Smooth muscle cell (in vitro differentiated cells): ENCODE measurements at regions not wholly inside any gene's neighbourhood (a gene's known extent, or its start where the extent isn't known, plus 50 kb on each side); places are given as distances from the start of the nearest gene placed in this dataset.

ENCODE experiments used
- DNase-seq: peaks from one replicate; lab custom pipeline; 2025; ENCODE audit not compliant: unreplicated experiment; lab: John Stamatoyannopoulos, UW
- H2AFZ ChIP-seq: fragments of 200-600 bp; sonication (generic); 2 replicates; pipeline ENCODE4 v1.6.0; 2016; ENCODE audit warnings: antibody characterized with exemption, low read depth, mild to moderate bottlenecking
- H3F3A ChIP-seq: fragments of 200-600 bp; sonication (generic); 2 replicates; pipeline ENCODE4 v1.6.0; 2017; ENCODE audit warnings: antibody characterized with exemption, low read depth
- H3K27ac ChIP-seq: fragments of 200-600 bp; sonication (generic); 2 replicates; pipeline ENCODE4 v1.5.1; 2016; ENCODE audit warnings: low read depth, mild to moderate bottlenecking
- H3K27me3 ChIP-seq: fragments of 200-600 bp; sonication (generic); 2 replicates; pipeline ENCODE4 v1.6.1; 2016; ENCODE audit warnings: low read depth, mild to moderate bottlenecking
- H3K36me3 ChIP-seq: fragments of 200-600 bp; sonication (generic); 2 replicates; pipeline ENCODE4 v1.5.1; 2016; ENCODE audit warnings: low read depth
- H3K4me1 ChIP-seq: fragments of 200-600 bp; sonication (generic); 2 replicates; pipeline ENCODE4 v1.5.1; 2016; ENCODE audit warnings: low read depth
- H3K4me2 ChIP-seq: fragments of 200-600 bp; sonication (generic); 2 replicates; pipeline ENCODE4 v1.6.0; 2016; ENCODE audit warnings: mild to moderate bottlenecking
- H3K4me3 ChIP-seq: fragments of 200-600 bp; sonication (generic); 2 replicates; pipeline ENCODE4 v1.5.1; 2016; ENCODE audit warnings: mild to moderate bottlenecking
- H3K79me2 ChIP-seq: fragments of 200-600 bp; sonication (generic); 2 replicates; pipeline ENCODE4 v1.6.0; 2016; ENCODE audit warnings: low read depth, mild to moderate bottlenecking
- H3K9ac ChIP-seq: fragments of 200-600 bp; sonication (generic); 2 replicates; pipeline ENCODE4 v1.6.0; 2016; ENCODE audit warnings: low read depth
- H3K9me3 ChIP-seq: fragments of 200-600 bp; sonication (generic); replicated peaks from 2 replicates; pipeline ENCODE4 v1.5.1; 2016; ENCODE audit warnings: low read depth
- H4K20me1 ChIP-seq: fragments of 200-600 bp; sonication (generic); 2 replicates; pipeline ENCODE4 v1.6.0; 2016; ENCODE audit warnings: low read depth
- CTCF ChIP-seq: fragments of 200-600 bp; sonication (generic); IDR thresholded peaks from 2 replicates; pipeline ENCODE4 v1.5.1; 2017; ENCODE audit warnings: borderline replicate concordance, mild to moderate bottlenecking, antibody characterized with exemption; ENCODE audit not compliant: insufficient read depth, poor library complexity, severe bottlenecking
- WGBS: methylation state at CpG from one replicate; pipeline ENCODE4 v1.1.7; 2016; ENCODE audit warnings: low lambda C conversion rate; 5-methylcytosine and 5-hydroxymethylcytosine counted together

GRCh38 chr3:55203546-55203945, 275.7 kb upstream of the LRTM1 start:
- Histone ChIP-seq H3K4me1 (peaks cover 15% of the 10 kb centered on the region), H3K79me2 (no peaks in the 10 kb centered on the region), H3K9me3 (no peaks in the 10 kb centered on the region), H4K20me1 (no peaks in the 10 kb centered on the region), H3K9ac (peak overlapping the region; percentile 41), H3F3A (peaks cover 23% of the 10 kb centered on the region), H3K36me3 (no peaks in the 10 kb centered on the region), H3K27ac (peak overlapping the region; percentile 92), H3K4me2 (peak overlapping the region; percentile 35), H3K4me3 (no peak overlapping the region), H2AFZ (no peak overlapping the region), H3K27me3 (no peaks in the 10 kb centered on the region)
- 36% methylated on average over 4 of the region's 4 CpGs for WGBS
- TF ChIP-seq CTCF, result no peak
- no peak for DNase-seq

GRCh38 chr3:55203006-55203405, 275.1 kb upstream of the LRTM1 start:
- Histone ChIP-seq H3K9ac (peak overlapping the region; percentile 51), H3K36me3 (no peaks in the 10 kb centered on the region), H3K4me1 (peaks cover 15% of the 10 kb centered on the region), H3K27me3 (no peaks in the 10 kb centered on the region), H2AFZ (no peak overlapping the region), H3F3A (peaks cover 26% of the 10 kb centered on the region), H3K9me3 (no peaks in the 10 kb centered on the region), H3K27ac (peak overlapping the region; percentile 92), H4K20me1 (no peaks in the 10 kb centered on the region), H3K4me3 (no peak overlapping the region), H3K79me2 (no peaks in the 10 kb centered on the region), H3K4me2 (peak overlapping the region; percentile 52)
- DNase-seq, result no peak
- 11% methylated on average over 4 of the region's 4 CpGs for WGBS
- TF ChIP-seq CTCF, result no peak

GRCh38 chr3:55202326-55202725, 274.5 kb upstream of the LRTM1 start:
- 5% methylated on average over 2 of the region's 2 CpGs for WGBS
- no peaks in the 10 kb centered on the region for H3K36me3 ChIP-seq
- peak overlapping the region; percentile 51 for H3K9ac ChIP-seq
- H3K27ac ChIP-seq, result peak overlapping the region; percentile 92
- H3K79me2 ChIP-seq, result no peaks in the 10 kb centered on the region
- H3K9me3 ChIP-seq, result no peaks in the 10 kb centered on the region
- no peaks in the 10 kb centered on the region for H3K27me3 ChIP-seq
- TF ChIP-seq CTCF, result no peak
- H3K4me2 ChIP-seq, result peak overlapping the region; percentile 52
- H3F3A ChIP-seq, result peaks cover 26% of the 10 kb centered on the region
- DNase-seq, result no peak
- no peak overlapping the region for H2AFZ ChIP-seq
- H3K4me3 ChIP-seq, result no peak overlapping the region
- peaks cover 15% of the 10 kb centered on the region for H3K4me1 ChIP-seq
- H4K20me1 ChIP-seq, result no peaks in the 10 kb centered on the region

GRCh38 chr3:55201779-55202178, 273.9 kb upstream of the LRTM1 start:
- H3K4me3 ChIP-seq, result no peak overlapping the region
- WGBS, result 82% methylated on average over 7 of the region's 7 CpGs
- H3K79me2 ChIP-seq, result no peaks in the 10 kb centered on the region
- peak overlapping the region; percentile 16 for H3K4me2 ChIP-seq
- no peak overlapping the region for H2AFZ ChIP-seq
- H3K27ac ChIP-seq, result peak overlapping the region; percentile 92
- H3K36me3 ChIP-seq, result no peaks in the 10 kb centered on the region
- no peaks in the 10 kb centered on the region for H3K9me3 ChIP-seq
- no peaks in the 10 kb centered on the region for H3K27me3 ChIP-seq
- no peak for DNase-seq
- H3K4me1 ChIP-seq, result peaks cover 15% of the 10 kb centered on the region
- TF ChIP-seq CTCF, result no peak
- no peaks in the 10 kb centered on the region for H4K20me1 ChIP-seq
- H3K9ac ChIP-seq, result peak overlapping the region; percentile 15
- H3F3A ChIP-seq, result peaks cover 26% of the 10 kb centered on the region
